HG03442 (cell line): ENCODE measurements at regions not wholly inside any gene's neighbourhood (a gene's known extent, or its start where the extent isn't known, plus 50 kb on each side); places are given as distances from the start of the nearest gene placed in this dataset.

Source experiments
- ATAC-seq: cut with Tn5 transposase; IDR thresholded peaks from one replicate; pipeline ENCODE4 v1.9.1; 2021; ENCODE audit warnings: mild to moderate bottlenecking, moderate library complexity; ENCODE audit not compliant: unreplicated experiment

DNA sequence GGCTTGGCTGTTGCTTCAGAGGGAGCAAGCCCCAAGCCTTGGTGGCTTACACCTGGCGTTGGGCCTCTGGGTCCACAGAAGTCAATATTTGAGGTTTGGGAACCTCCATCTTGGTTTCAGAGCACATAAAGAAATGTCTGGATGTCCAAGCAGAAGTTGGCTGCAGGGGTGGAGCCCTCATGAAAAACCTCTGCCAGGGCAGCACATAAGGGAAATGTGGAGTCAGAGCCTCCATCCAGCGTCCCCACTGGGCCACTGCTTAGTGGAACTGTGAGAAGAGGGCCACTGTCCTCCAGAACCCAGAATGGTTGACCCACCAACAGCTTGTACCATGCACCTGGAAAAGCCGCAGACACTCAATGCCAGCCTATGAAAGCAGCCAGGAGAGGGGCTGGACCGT, 573.5 kb upstream of the ZWINT start:
- ATAC-seq: no peak

DNA sequence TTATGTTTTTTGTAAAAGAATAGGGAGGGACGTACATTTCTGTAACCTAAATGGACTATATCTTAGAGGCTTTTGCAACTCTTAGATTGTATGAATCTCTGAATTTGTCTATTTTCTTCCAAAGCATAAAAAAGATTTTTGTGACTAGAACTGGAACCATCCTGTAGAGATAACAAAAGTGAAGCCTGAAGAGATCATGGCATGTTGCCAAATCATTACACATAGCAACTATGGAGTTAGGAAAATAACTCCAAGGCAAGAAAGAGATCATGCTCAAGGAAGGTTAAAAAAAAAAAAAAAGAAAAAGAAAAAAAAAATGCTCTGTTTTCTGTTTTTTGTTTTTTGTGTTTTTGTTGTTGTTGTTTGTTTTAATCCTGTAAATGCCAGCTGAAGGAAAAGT, 567.7 kb upstream of the ZWINT start:
- ATAC-seq: no peak

DNA sequence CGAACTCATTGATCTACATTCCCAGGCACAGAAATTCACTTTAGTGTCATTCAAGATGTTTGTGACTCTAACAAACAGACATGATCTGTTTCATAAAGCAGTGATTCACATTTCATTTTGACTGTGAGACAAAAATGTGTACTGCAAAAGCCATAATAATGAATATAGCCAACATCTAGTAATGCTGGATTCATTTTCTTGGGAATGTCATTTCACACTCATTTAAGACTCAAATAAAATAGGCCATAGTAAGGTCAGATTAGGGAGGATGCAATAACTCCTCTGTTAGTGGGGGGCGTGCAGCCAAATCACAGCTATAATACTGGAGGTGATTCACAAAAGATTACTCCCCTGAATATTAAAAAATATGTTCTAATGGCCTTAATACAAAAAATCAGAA, 566.6 kb upstream of the ZWINT start:
- no peak for ATAC-seq

DNA sequence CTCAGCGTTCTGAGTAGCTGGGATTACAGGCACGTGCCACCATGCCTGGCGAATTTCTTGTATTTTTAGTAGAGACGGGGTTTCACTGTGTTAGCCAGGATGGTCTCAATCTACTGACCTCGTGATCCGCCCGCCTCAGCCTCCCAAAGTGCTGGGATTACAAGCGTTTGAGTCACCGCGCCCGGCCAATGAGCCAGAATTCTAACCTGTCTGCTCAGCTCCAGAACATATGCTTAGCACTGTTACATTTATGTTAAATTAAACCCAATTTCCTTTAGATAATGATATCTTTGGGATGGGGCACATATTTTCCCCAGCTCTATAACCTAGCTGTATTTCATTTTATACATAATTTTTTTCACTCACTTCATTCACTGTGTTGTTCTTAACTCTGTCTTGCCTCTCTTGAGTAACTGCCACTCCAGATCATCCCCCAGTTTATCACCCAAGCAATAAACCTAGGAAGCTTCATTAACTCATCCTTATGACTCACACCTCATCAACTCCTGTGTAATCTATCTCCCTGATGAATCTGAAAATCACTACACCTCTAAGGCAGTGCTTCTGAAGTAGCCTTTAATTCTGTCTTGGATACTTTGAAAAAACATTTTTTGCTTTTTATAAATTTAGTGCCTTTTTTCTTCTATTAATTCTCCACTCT, 559.7 kb upstream of the ZWINT start:
- ATAC-seq: no peak

DNA sequence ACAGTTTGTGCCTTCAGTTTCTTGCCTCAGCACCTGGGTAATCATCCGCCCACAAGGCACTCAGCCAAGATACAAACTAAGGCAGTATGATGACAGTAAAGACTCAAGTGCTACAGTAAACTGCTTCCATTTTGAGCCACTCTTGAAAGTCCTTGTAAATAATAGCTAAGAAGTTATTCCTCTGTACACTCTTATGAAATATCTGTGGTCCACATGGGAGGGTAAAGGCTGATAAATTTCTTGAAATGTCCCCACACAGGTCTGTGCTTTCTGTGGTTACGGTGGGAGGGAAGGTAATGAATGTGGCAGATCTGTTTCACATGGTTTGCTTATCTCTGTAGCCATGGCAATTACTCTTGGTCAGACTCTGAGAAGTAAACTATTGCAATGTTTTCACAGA, 551.0 kb upstream of the ZWINT start:
- no peak for ATAC-seq

DNA sequence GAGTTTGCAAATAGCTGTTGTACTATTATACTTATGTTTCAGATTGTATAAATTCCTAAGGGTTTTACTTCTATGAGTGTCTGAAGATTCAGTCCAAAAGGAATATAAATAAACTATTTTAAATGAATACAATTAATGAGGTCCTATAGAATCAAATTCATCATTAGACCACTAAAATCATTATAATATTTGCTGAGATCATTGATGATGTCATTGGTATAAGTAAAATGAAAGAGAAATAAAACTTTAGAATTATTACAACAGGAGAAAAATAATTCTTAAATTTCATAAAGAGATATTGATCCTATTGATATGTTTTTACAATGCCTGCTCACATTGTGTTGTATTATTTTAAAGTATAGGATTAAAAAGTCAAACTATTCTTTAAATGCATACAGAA, 544.0 kb upstream of the ZWINT start:
- no peak for ATAC-seq

DNA sequence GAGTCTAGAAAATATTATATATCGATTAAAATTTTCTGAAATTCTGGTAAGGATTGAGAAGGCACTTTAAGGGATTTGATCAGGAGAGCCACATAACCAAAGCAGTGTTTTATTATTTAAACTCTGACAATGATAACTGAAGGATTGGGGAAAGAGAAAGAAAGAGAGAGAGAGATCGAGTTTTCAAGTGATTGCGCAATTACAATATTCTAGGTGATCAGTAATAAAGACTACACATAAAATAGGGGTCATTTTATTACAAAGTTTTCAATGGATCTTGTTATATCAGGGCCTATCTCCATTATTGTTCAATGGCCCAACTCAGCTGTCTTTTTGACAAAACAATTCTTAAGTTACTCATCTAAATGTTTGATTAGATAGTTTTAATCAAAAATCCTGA, 541.5 kb upstream of the ZWINT start:
- no peak for ATAC-seq

DNA sequence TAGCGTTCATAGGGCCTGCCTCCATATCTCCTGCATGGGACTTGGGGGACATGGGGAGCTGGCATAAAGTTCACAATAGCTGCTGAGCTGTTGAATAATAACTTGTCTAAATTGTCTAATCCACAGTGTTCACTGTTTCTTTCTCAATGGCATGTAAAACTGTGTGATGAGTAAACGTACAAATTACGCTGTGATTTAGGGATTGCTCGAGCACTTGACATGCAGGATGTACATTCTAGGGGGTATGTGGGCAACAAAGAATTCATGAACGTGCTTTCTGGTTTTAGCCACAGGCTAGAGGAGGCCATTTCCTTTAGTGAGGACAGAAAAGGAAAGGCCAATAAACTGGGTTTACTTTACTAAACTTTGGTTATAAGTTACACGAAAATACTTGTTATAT, 534.2 kb upstream of the ZWINT start:
- ATAC-seq: no peak

DNA sequence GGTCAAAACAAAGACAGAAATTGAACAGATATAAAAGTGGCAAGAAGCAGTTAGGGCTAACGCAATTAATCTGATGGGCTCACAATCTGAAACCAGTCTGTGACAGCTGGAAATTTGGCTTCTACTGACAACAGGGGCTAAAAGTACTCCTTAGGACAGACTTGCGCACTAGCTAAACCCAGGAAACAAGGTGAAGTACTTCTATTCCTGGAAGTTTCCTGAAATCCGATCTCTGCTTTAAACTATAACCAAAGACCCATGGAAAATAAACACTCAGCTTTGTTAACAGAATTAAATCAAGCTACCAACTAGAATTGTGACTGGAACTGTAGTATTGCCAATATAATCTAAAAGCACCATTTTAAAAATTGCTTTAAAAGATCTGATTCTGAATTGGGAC, 520.2 kb upstream of the ZWINT start:
- ATAC-seq: no peak

DNA sequence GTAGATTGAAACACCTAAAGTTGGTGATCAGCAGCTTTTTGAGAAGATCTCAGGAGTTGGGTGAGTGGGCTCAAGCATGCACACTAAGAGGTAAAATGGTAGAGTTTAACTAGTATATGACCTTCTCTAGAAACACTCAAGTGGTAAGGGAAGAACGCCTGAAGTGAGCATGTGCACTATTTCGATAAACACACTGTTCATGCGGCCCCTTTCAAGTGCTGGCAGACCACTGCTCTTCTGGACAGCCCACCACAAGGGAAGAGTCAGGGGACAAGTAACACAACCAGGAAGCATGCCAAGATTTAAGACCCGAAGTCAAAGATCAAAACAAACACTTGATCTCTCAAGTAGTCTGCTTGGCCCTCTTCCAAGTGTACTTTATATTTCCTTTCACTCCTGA, 519.5 kb upstream of the ZWINT start:
- no peak for ATAC-seq

DNA sequence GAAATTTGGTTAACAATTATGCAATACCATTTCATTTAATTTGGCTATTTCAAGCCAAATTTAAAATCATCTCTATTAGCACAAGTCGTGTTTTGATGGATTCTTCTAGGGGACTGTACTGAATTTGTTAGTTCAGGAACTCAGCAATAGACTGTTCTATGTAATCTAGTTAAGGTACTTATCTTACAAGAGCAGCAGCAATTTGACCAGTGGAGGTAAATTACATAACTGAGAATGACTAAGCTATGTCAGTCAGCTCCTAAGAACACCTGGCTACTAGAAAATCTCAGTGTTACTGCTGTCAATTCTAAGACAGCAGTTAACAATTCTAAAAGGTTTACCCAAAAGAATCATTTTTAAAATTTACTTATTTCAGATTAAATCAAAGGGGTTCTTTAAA, 513.9 kb upstream of the ZWINT start:
- ATAC-seq: no peak

DNA sequence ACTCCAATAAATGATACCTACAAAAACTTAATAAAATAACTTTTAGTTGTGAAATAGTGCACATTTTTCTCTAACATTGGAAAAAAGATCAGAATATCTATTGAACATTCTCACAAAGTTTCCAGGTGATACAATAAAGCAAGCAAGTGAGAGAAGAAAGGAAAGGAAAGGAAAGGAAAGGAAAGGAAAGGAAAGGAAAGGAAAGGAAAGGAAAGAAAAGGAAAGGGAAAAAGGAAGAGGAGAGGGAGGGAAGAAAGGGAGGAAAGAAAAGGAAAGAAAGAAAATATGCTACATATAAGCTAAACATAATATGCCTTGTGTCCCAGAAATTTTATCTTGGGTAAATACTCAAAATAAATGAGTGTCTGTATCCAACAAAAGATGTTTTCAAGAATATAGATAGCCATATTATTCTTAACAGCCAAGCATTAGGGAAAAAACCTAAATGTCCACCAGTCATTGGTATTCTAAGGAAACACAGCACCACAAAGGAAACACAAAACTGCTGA, 510.2 kb upstream of the ZWINT start:
- ATAC-seq: no peak

DNA sequence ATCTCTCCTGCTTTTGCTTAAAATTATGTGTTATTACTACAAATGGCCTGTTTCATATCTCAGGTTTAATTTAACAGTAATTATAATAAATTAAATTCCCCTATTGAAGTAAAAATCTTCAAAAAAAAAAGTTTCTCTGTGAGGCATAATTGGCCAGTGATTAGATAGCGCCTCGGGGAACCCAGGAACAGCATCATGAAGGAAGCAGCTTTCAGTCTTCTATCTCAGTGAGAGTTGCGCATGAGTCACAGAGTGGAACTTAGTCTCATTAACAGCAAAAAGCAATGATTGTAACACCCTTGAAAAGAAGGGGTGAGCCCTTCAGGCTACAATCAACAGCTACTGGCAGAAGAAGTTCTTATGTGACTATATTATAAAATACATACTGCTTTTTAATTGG, 506.2 kb upstream of the ZWINT start:
- no peak for ATAC-seq

DNA sequence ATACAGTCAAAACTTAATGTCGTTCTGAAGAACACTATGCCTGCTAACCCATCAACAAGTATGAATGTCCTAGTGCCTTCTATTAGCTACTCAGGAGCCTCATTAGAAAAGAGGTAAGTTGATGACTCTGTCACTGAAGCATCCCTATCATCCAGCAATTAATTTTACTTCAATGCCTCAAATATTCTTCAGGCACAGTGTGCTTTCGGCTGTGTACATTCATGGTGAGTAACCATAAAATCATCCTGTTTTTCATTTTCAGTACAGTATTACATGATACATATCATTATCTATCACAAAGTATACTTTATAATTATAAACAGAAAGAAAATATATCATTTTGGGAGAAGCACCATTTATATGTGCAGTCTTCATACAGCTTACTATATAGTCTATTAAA, 495.5 kb upstream of the ZWINT start:
- no peak for ATAC-seq

DNA sequence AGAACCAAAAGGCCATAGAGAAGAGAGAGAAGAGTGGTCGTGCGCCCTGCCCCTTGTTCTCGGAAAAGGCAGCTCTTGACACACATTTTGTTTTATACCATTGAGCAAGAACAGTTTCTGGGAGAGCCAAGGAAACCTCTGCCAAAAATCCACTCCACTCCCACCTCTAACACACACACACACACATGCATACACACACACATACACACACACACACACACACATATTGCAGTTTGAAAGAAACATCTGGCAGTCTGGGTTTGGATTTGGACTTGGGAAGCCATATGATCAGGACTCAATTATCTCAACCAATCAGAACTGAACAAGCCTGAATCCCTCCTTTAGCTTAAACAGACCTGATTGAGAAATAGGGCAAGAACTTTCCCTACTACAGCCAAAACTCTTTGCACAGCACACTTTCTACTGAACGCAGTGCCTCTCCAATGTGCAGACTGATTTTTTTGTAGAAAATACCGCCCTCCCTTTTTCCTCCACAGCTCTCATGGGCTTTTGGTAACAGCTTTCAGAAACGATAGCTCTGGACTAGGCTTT, 484.0 kb upstream of the ZWINT start:
- no peak for ATAC-seq

DNA sequence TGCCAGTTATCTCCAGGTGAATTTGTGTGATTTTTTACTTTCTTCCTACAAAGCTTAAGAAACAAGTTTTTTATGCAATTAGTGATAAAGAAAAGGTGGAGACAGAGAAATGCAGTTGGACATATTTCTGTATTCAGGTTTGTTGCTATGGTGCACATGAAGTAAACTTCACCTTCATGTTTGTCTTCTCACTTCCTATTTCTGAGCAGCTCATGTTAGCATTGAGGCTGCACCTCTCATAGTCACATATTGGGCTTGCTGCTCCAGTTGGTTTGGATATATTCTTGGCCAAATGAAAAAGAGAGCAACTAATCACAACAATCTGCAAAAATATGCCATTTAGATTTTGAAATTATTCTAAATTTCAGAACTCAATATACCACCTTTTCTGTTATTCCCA, 475.6 kb upstream of the ZWINT start:
- peak; percentile 59 for ATAC-seq

DNA sequence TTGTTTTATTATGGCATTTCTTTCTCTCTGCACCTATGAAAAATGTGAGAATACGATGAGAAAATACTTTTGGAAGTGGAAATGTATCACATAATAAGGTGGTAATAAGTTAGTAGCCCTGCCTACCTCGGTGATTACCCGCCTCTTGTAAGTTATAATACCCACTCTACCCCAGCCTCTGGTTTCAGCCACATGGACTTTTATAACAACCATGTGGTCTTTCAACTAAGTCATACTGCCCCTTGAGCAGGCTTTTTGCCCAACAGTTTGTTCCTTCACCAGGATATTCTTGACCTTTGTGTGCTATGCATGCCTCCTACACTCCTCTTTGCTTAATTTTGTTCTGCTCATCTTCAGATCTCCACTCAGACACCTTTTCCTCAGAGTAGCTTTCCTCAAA, 470.6 kb upstream of the ZWINT start:
- ATAC-seq: no peak

DNA sequence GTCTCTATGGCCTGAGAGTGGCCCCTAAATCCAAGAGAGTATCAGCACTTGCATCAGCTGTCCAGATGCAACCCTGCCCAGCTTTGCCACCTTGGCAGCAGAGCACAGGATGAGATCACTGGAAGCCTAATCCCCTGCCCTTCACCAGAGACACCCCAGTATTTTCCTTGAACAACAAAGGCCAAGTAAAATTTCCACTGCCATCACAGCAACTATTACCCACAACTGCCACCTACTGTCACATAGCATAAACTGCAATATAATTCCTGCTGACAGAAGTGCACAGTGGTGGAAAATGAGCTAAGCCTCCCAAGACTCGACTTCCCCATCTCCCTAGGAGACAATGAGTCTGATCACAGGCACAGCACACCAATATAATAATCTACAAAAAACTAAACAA, 462.8 kb upstream of the ZWINT start:
- peak; percentile 91 for ATAC-seq

DNA sequence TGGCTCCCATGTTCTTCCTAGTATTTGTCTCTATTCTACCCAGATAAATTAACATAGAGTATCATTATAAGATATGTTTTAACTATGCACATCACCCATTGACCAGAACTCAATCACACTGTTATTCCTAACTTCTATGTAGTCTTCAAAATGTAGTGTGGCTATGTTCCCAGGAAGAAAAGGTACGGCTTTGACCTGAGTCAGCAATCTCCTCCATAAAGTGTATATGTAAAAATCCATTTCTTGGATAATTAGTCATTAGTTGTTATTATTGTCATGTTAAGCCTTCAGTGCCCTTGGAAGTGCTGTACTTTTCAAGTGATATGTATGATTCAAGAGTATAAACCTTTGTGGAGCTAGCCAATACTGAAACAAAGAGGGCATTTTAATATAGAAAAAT, 444.0 kb upstream of the ZWINT start:
- ATAC-seq: no peak

DNA sequence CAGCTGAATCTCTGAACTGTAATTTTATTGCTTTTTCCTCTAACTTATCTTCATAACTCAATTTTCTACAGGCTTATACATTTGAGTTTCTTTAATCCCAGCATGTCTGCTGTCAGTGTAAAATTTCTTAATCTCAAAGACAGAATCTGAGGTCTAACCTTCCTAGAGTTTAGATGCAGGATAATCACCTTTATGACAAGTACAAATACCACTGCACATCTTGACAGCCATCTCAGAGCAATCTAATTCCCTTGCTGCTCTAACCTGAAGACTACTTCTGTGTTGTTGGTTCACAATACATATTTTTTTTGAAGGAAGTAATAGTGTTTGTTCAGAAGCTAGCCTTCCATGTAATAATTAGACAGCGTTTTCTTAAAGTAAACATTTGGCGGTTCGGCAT, 424.2 kb upstream of the ZWINT start:
- no peak for ATAC-seq

DNA sequence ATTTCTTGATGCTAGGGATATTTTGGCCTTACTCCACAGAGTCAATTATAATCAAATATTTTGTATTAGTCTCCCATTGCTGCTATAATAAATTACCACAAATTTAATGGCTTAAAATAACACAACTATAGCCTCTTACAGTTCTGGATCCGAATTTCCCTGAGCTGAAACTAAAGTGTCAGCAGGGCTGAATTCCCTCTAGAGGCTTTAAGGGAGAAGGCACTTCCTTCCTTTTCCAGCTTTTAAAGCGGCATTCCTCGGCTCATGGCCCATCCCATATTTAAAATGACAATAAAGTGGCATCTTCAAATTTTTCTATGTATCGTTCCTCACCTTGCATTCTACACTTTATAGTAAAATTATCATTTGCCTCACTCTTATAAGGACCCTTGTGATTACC, 421.4 kb upstream of the ZWINT start:
- ATAC-seq: no peak

DNA sequence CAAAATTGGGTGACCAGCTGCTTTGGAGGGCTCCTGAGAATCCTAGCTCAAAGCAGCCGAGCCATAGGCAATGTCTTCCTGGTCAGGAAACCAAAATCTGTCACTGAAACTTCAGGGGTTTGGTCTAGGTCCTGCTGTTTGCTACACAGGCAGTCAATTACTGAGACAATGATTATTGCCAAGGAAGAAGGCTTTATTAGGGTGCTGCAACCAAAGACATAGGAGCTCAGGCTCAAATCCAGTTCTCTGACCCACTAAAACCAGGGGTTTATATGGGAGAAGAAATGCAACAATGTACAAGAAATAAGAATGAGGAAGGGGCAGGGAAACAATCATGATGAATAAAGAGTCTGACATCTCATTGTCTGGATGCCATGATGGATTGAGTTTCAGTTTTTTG, 410.3 kb upstream of the ZWINT start:
- no peak for ATAC-seq

DNA sequence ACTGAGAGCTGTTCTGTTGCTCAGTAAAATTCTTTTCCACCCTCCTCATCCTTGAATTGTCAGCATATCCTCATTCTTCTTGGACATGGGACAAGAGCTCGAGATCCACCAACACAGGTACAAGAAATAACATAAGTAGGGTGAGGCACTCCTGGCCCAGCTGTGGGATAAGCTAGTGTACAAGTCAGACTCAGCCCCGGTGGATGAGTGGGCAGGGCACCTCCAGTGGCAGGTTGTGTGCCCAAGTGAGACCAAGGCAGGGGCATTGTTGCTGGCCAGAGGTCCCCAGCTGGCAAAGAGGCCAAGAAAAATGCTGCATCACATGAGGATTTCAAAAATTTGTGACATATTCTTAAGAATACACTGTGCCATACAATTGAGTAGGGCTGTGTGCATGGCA, 402.0 kb upstream of the ZWINT start:
- ATAC-seq: no peak
